Epithelial cell of proximal tubule (primary cell): ENCODE measurements at regions not wholly inside any gene's neighbourhood (a gene's known extent, or its start where the extent isn't known, plus 50 kb on each side); places are given as distances from the start of the nearest gene placed in this dataset.

Experiments
- DNase-seq: peaks from one replicate; pipeline ENCODE4 v3.0.0-alpha.2; 2011; ENCODE audit warnings: low read depth
- H3K4me3 ChIP-seq: 2 replicates; pipeline ENCODE4 v1.5.1; 2011; ENCODE audit warnings: low read depth, mild to moderate bottlenecking, low read length
- CTCF ChIP-seq: conservative IDR thresholded peaks from 2 replicates; pipeline ENCODE4 v1.5.1; 2012; ENCODE audit warnings: low read depth, mild to moderate bottlenecking, low read length

DNA sequence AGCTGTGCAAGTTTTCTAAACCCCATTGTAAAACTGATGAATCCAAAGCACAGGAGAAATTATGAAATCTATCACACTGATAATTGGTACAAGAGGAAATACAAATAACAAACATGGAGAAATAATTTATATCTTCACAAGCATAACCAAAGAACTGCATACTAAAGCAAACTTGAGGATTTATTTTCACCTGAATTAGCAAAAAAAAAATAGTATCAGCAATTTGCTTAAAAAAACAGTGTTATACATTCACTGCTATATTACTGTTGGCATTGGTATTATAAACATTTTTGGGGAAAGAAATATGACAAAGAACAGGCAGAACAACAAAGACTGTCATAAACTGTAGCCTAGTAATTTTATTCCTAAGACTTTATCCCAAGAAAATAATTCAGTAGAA lies 230.8 kb upstream of the NRP1 start:
- TF ChIP-seq CTCF: no peak
- no peak for DNase-seq
- H3K4me3 ChIP-seq: no peak overlapping the region

- no peak overlapping the region for H3K4me3 ChIP-seq
- no peak for DNase-seq
- TF ChIP-seq CTCF: no peak
Observed at GRCh38 chr10:33559105-33559504, 224.6 kb upstream of the NRP1 start.

DNA sequence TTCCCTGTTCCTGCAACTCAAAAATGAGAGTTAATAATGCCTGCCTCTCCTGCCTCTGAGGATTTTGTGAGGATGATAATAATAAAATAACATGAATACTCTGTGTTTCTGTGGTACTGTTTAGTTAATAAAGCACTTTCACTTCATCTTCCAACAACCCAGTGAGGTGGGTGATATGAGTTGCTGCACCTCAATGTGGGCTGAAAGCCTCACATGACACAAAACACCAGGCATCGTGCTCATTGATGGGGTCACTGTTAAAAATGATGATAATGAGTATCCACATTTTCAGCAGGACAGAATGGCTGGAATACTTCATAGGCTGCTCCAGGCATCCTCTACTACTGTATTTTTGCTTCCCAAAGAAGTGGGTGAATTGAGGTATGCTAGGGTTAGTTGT lies 222.8 kb upstream of the NRP1 start:
- no peak for DNase-seq
- TF ChIP-seq CTCF: no peak
- H3K4me3 ChIP-seq: no peak overlapping the region

DNA sequence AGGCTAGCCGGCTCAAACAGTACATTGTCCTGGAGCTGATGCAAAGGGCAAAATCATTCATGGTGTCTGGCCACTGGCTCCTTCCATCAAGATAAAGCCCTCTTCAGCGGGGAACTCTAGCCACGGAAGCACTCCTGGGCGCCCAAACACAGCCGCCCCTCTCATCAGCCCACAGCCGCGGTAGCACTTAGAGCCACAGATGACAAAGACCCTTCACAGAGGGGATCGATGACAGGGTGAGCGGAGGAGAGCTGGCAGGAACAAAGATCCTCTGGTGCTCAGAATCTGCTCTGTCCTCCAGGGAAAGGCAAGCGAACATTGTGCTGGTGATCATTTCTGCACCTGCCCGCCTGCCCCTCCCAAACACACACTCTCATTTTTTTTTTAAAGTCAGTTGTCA lies 222.2 kb upstream of the NRP1 start:
- H3K4me3 ChIP-seq: no peak overlapping the region
- no peak for DNase-seq
- no peak for TF ChIP-seq CTCF

GRCh38 chr10:33556103-33556502 lies 221.6 kb upstream of the NRP1 start:
- no peak for TF ChIP-seq CTCF
- no peak for DNase-seq
- H3K4me3 ChIP-seq: no peak overlapping the region

DNA sequence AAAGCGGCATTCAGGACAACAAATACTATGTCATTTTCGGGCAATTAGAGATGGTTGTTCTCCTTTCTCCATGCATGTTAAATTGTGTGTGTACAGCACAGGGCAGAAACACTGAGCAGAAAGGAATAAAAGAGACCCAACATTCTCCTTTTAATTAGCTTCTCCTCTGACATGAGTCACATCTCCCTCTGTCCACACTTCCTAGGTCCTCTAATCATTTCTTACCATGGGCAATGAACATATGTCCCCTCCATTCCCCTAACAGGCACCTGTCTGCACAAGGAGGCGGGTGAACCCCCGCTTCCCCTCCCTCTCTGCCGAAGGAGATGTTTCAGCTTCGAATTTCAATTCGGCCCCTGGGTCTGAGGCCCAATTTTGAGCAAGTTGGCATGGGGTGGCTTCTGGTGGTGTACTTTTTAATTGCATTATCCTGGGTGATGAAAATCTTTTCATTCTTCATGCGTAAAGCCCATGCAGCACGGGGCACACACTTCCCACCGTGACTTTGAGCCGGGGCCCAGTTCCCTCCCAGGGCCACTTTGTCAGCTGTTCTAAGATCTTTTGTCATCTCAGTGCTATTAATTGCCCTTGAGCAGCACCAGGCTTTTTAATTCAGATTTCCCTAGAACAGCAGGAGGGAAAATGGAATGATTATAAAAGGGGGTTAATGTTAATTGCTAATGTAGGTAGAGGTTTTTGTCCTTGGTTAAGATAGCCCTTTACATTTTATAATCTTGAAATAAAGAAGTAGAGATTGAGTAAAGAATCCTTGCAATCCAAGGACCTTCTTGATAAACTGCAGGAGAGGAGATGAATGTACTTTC lies 219.5 kb upstream of the NRP1 start:
- no peak for TF ChIP-seq CTCF
- DNase-seq: no peak
- no peak overlapping the region for H3K4me3 ChIP-seq

DNA sequence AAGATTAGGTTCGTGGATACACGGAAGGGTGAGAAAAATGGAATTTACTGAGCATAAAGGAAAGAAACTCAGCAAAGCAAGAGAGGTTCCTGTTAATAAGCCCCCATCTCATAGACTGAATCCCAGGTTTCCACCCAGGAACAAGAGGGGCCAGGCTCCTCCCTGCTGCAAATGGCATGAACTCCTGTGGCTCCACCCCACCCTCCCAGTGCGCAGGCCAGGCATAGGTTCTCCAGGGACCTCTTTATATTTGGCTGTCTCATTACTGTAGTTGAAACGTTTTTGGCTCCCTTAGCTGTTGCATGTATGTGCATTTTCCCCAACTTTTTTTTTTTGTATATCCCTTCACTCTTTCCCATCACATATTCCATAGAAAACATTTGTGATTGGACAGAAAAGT lies 217.8 kb upstream of the NRP1 start:
- no peak for TF ChIP-seq CTCF
- DNase-seq: no peak

More for the DNA sequence above, 217.8 kb upstream of the NRP1 start:
- no peak overlapping the region for H3K4me3 ChIP-seq
